PFSK-1 (cell line): ENCODE measurements at regions not wholly inside any gene's neighbourhood (a gene's known extent, or its start where the extent isn't known, plus 50 kb on each side); places are given as distances from the start of the nearest gene placed in this dataset.

Source experiments
- FOXP2 ChIP-seq: optimal IDR thresholded peaks from 2 replicates; pipeline ENCODE3; 2011; ENCODE audit warnings: borderline replicate concordance, control low read depth, inconsistent platforms; ENCODE audit not compliant: insufficient read depth; ENCODE audit errors: extremely low read length, extremely low read depth
- POLR2AphosphoS5 ChIP-seq: IDR thresholded peaks from 2 replicates; pipeline ENCODE4 v1.6.1; 2012; ENCODE audit warnings: low read depth, mild to moderate bottlenecking, control low read depth, low read length, moderate library complexity
- REST ChIP-seq, 2 experiments: IDR thresholded peaks; 2 replicates each; pipeline versions ENCODE4 v1.6.1 to v1.8.0; 2011 to 2012; ENCODE audit warnings: low read depth in 2 of 2, low read length in 2 of 2, control low read depth in 1 of 2, inconsistent platforms in 1 of 2, mild to moderate bottlenecking in 1 of 2, moderate library complexity in 1 of 2; ENCODE audit not compliant: insufficient read depth in 1 of 2
- SIN3A ChIP-seq: IDR thresholded peaks from 2 replicates; pipeline ENCODE4 v1.6.1; 2012; ENCODE audit warnings: mild to moderate bottlenecking, low read length, moderate library complexity, borderline replicate concordance; ENCODE audit not compliant: insufficient read depth
- TAF1 ChIP-seq: IDR thresholded peaks from 2 replicates; pipeline ENCODE4 v1.6.1; 2012; ENCODE audit warnings: low read length, control low read depth, borderline replicate concordance; ENCODE audit not compliant: insufficient read depth

GRCh38 chr9:543478-543877 lies 298.0 kb upstream of the DMRT1 start:
- no peak for TF ChIP-seq FOXP2

GRCh38 chr9:545480-545879 lies 296.0 kb upstream of the DMRT1 start:
- TF ChIP-seq FOXP2 (no peak), TAF1 (no peak), POLR2AphosphoS5 (no peak), SIN3A (no peak), REST (IDR thresholded peaks at IDR 0.05; ENCODE audit: insufficient read depth in 1 of 2, low read depth in 2 of 2, low read length in 2 of 2) (no peak)

DNA sequence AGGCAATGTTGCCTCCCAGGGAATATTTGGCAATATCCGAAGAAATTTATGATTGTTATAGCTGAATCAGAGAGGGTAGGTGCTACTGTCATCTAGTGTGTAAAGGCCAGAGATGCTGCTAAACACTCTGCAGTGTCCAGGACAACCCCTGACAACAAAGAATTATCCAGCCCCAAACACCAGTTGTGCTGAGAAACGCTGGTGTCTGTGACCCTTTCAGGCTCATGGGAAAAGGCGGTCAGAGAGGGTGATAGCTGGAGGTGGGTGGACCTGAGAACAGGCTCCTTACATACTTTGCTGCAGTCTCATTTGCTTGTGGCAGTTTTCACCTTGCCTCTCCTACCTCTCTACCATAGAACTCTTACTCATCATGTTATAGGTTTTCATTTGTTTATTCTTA lies 295.3 kb upstream of the DMRT1 start:
- TF ChIP-seq TAF1 (no peak), REST (IDR thresholded peaks at IDR 0.05; ENCODE audit: insufficient read depth in 1 of 2, low read depth in 2 of 2, low read length in 2 of 2) (no peak)

GRCh38 chr9:546797-547223 lies 294.7 kb upstream of the DMRT1 start:
- TF ChIP-seq POLR2AphosphoS5 = no peak
- no peak for TF ChIP-seq SIN3A
- no peak for TF ChIP-seq REST (IDR thresholded peaks at IDR 0.05; ENCODE audit: insufficient read depth in 1 of 2, low read depth in 2 of 2, low read length in 2 of 2)

DNA sequence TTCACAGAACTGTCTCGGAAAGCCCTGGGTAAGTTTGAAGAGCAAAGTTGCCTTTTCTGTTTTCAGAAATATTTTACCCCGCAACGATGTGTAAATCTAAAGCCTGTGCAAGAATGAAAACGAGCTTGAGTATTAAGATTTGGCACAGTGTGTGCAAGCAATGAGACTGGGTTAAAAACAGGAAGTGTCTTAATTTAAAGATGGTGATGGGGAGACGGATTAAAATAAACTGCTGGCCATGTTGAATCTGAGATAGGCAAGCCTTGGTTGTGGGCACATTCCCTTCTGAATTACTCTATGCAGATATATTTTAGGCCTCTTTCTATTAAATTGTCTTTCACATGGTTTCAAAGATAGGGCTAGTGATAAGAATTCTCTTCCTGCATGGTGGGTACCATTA lies 294.2 kb upstream of the DMRT1 start:
- no peak for TF ChIP-seq TAF1
- no peak for TF ChIP-seq SIN3A
- TF ChIP-seq REST (IDR thresholded peaks at IDR 0.05; ENCODE audit: insufficient read depth in 1 of 2, low read depth in 2 of 2, low read length in 2 of 2) = no peak
- TF ChIP-seq POLR2AphosphoS5 = no peak
- no peak for TF ChIP-seq FOXP2

DNA sequence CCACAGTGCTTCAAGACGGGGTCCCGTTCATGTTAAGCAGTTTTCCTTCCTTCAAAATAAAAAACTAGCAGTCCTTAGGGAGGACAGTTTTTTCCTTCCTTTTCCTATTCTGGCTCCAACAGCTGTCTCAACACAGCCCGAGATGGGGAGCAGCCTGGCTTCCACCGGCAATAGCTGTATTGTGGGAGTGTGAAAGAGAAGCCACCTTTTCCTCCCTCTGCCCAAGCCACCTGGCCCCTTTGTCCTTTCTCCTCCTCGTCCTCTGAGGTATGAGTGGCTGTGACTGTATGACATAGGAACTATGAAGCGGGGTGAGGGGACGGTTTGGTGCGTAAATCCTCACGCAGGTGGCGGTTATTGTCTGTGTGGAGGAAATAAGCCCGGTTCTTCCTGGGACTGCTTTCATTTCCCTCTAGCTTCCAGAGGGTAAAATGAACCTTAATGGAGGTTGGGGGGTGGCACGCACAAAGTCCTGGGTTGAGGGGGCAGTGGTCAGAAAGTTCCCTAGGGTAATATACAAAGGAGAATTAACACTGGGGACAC lies 292.0 kb upstream of the DMRT1 start:
- no peak for TF ChIP-seq TAF1
- no peak for TF ChIP-seq SIN3A
